ENCODE measurements at regions not wholly inside any gene's neighbourhood (a gene's known extent, or its start where the extent isn't known, plus 50 kb on each side); places are given as distances from the start of the nearest gene placed in this dataset.

GRCh38 chr7:9876053-9876452 lies 1097.6 kb upstream of the PHF14 start:
- TF ChIP-seq CTCF (IDR thresholded peaks at IDR 0.05; ENCODE audit: borderline replicate concordance, extremely low read depth, low read length, poor library complexity, severe bottlenecking): no peak
- no peak for TF ChIP-seq EZH2 (IDR thresholded peaks at IDR 0.05; ENCODE audit: borderline replicate concordance, low read depth, low read length, severe bottlenecking)
